Aorta (tissue), 5 donors: ENCODE measurements at regions not wholly inside any gene's neighbourhood (a gene's known extent, or its start where the extent isn't known, plus 50 kb on each side); places are given as distances from the start of the nearest gene placed in this dataset.

Source experiments
- ATAC-seq: fragments of 200-7000 bp; cut with Tn5 transposase; one replicate; pipeline ENCODE4 v1.9.1; 2022; ENCODE audit warnings: moderate library complexity; ENCODE audit not compliant: low FRiP score
- DNase-seq, 2 donors: peaks; one replicate each; pipeline ENCODE4 v3.0.0-alpha.2; 2020
- H3K27ac ChIP-seq, 2 donors: one replicate each; pipeline ENCODE4 v1.5.1; 2013; ENCODE audit warnings: low read length in 2 of 2, mild to moderate bottlenecking in 2 of 2, moderate library complexity in 2 of 2, control low read depth in 1 of 2, inconsistent platforms in 1 of 2, low read depth in 1 of 2
- H3K27me3 ChIP-seq, 2 donors: one replicate each; pipeline ENCODE4 v1.6.1; 2013; ENCODE audit warnings: control low read depth in 1 of 2, low read length in 1 of 2, mild to moderate bottlenecking in 1 of 2, moderate library complexity in 1 of 2; ENCODE audit not compliant: insufficient read depth in 2 of 2, control insufficient read depth in 1 of 2
- H3K36me3 ChIP-seq, 2 donors: one replicate each; pipeline ENCODE4 v1.6.1; 2013; ENCODE audit warnings: control low read depth in 1 of 2, low read length in 1 of 2, mild to moderate bottlenecking in 1 of 2; ENCODE audit not compliant: insufficient read depth in 2 of 2, control insufficient read depth in 1 of 2
- H3K4me1 ChIP-seq, 2 donors: one replicate each; pipeline ENCODE4 v1.6.1; 2013; ENCODE audit warnings: low read length in 2 of 2, control low read depth in 1 of 2, mild to moderate bottlenecking in 1 of 2, moderate library complexity in 1 of 2; ENCODE audit not compliant: insufficient read depth in 2 of 2, control insufficient read depth in 1 of 2
- H3K4me3 ChIP-seq, 2 donors: one replicate each; pipeline ENCODE4 v1.5.1; 2013; ENCODE audit warnings: low read length in 2 of 2, control low read depth in 1 of 2, mild to moderate bottlenecking in 1 of 2
- H3K9me3 ChIP-seq: one replicate; pipeline ENCODE4 v1.6.1; 2013; ENCODE audit warnings: mild to moderate bottlenecking, low read length; ENCODE audit not compliant: control insufficient read depth
- WGBS, 2 donors: extraction: QIAGEN DNeasy Blood & Tissue Kit; methylation state at CpG; one replicate each; pipeline ENCODE4 v1.1.7; 2013; 5-methylcytosine and 5-hydroxymethylcytosine counted together
- intact Hi-C, 2 donors: fragments of 100-400 bp; cut with DNase I; formaldehyde crosslinking; loops; one replicate each; pipeline versions ENCODE4 v1.14.2 to v1.15.0; 2022
- donor health status: healthy with polysubstance abuse.
- donor health status: Bipolar disorder and iron deficiency.
- donor health status: DM: no; HTN: no; CAD: no.
- donor health status: DM: no; HTN: no; CAD: no.
- donor health status: DM: yes; HTN: yes; CAD: no.

DNA sequence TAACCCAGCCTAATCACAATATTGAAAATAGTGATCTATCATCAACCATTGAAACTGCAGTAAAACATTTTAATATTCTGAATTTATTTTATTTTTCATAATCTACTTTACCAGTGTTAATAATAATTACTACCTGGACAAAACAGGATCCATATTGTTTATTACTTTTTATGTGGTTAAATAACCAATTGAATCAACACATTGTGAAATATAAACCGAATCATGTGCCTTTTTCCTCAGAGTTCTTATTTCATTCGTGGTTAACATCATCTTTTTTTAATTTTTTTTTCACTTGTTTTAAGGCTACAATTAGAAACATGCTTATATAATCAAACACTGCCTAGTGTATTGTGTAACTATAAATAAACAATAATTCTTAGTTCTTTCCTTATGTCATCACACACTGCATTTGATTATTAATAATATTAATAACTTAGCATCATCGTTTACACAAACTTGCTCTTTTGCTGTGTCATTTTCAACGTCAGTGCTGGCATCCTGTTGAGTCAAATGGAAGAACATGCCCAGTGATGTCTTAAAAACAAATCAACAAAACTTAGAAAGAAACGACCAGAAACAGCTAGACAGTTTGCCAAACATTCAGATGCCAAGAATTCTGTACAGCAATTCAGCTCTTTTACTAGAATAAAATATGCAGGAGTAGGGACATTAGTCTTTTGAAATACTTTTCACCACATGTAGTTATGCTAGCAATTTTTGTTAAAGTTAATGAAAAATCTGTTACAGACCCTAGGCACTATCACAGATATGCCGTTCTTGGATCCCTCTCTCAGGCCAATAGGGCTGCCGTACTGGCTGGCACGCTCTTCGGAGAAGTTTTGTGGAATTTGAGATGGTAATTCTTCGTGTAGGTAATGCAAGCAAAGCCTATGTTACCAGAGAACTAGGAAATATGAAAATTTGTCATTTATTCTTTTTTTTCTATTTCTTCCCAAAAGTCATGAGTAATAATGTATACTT is 330.4 kb upstream of the SEMA3A start:
- peak in 1 of 2 donors; percentile 46 for DNase-seq
- intact Hi-C loops = no loop called here
- no peaks in the 10 kb centered on the region for H3K36me3 ChIP-seq
- H3K9me3 ChIP-seq = no peaks in the 10 kb centered on the region
- H3K4me3 ChIP-seq = no peak overlapping the region
- 19 to 24% methylated on average over 10 of the region's 10 CpGs for WGBS, 2 donors
- ATAC-seq = no peak
- no peak overlapping the region for H3K27ac ChIP-seq
- H3K27me3 ChIP-seq = no peaks in the 10 kb centered on the region
- peaks cover 0 to 2% of the 10 kb centered on the region in 2 donors for H3K4me1 ChIP-seq

DNA sequence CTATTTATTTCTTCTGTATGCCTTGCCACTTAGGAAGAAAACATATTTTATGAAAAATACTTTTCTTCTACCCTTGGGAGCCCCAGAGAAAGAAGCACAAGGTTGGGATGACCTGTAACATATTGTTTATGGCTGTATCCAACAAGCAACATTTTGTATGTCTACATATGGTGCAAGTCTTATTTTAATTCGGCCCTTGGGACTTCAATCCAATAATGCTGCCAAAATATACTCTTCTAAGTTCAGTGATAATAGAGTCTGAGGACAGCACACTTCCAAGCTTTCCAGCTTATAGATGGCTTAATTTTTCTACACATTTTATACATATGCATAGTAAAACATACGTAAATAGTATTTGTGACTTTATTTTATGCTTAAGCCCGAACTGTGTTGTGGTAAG is 318.5 kb upstream of the SEMA3A start:
- no peaks in the 10 kb centered on the region for H3K36me3 ChIP-seq
- no peak overlapping the region for H3K4me3 ChIP-seq
- ATAC-seq (no peak), DNase-seq (no peak)
- H3K9me3 ChIP-seq = no peaks in the 10 kb centered on the region
- no peak overlapping the region for H3K27ac ChIP-seq
- H3K4me1 ChIP-seq = peaks cover 0 to 4% of the 10 kb centered on the region in 2 donors
- 64 to 66% methylated on average over 3 of the region's 3 CpGs for WGBS, 2 donors
- intact Hi-C loops = no loop called here
- no peaks in the 10 kb centered on the region for H3K27me3 ChIP-seq

DNA sequence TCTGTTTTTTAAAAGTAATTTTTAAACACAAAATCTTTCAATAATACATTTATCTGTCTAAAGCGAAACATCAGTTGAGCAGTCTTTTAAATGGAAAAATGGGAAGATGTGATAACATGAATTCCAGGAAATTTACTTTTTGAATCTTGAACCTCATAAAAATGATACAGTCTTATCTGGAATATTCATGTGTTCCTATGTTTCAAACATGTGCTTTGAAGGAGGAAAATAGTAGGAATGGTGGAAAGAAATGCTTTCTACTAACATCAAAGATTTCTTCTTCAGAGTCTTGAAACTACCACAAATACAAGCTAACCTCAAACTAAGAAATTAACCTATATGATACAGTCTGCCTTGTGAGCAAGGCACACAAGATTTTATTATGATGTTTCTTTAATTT is 317.5 kb upstream of the SEMA3A start:
- Histone ChIP-seq H3K4me3 (no peak overlapping the region), H3K4me1 (peaks cover 0 to 4% of the 10 kb centered on the region in 2 donors), H3K27ac (no peak overlapping the region), H3K9me3 (no peaks in the 10 kb centered on the region), H3K36me3 (no peaks in the 10 kb centered on the region), H3K27me3 (no peaks in the 10 kb centered on the region)
- 100% methylated on average over 1 of the region's 1 CpG for WGBS, 2 donors
- DNase-seq = no peak
- ATAC-seq = no peak
- intact Hi-C loops = no loop called here

DNA sequence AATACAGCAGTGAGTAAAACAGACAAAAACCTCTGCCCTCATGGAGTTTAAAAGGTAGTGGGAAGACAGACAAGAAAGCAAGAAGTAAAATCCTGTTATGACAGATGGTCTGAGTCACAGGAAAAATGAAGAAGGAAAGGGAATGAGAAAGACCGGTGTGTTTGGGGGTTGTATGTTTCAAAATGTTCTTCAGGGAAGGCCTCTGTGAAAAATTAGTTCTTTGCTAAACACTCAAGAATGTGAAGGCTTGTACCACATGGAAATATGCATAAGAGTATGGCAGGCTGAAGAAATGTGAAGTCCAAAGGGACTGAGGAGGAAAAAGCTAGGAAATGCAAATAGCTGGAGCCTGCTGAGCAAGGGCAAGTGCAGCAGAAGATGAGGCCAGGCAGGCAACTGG is 315.9 kb upstream of the SEMA3A start:
- ATAC-seq = no peak
- Histone ChIP-seq H3K9me3 (no peaks in the 10 kb centered on the region), H3K36me3 (no peaks in the 10 kb centered on the region), H3K4me1 (peaks cover 0 to 4% of the 10 kb centered on the region in 2 donors), H3K27ac (no peak overlapping the region), H3K4me3 (no peak overlapping the region), H3K27me3 (no peaks in the 10 kb centered on the region)
- no peak for DNase-seq
- WGBS, 2 donors = 8 to 14% methylated on average over 1 of the region's 1 CpG
- intact Hi-C loops = no loop called here

GRCh38 chr7:84509522-84509921 is 314.9 kb upstream of the SEMA3A start:
- ATAC-seq (no peak), DNase-seq (no peak)
- H3K27ac ChIP-seq = no peak overlapping the region
- no peaks in the 10 kb centered on the region for H3K36me3 ChIP-seq
- WGBS, 2 donors = 16 to 37% methylated on average over 1 of the region's 1 CpG
- intact Hi-C loops = no loop called here
- no peaks in the 10 kb centered on the region for H3K27me3 ChIP-seq
- H3K4me1 ChIP-seq = peaks cover 0 to 4% of the 10 kb centered on the region in 2 donors
- no peak overlapping the region for H3K4me3 ChIP-seq
- no peaks in the 10 kb centered on the region for H3K9me3 ChIP-seq

GRCh38 chr7:84508606-84509005 is 314.0 kb upstream of the SEMA3A start:
- DNase-seq (no peak), ATAC-seq (no peak)
- no peaks in the 10 kb centered on the region for H3K9me3 ChIP-seq
- H3K4me3 ChIP-seq = no peak overlapping the region
- H3K4me1 ChIP-seq = peaks cover 0 to 4% of the 10 kb centered on the region in 2 donors
- H3K27ac ChIP-seq = no peak overlapping the region
- H3K36me3 ChIP-seq = no peaks in the 10 kb centered on the region
- H3K27me3 ChIP-seq = no peaks in the 10 kb centered on the region
- intact Hi-C loops = no loop called here
- 68 to 72% methylated on average over 4 of the region's 4 CpGs for WGBS, 2 donors

DNA sequence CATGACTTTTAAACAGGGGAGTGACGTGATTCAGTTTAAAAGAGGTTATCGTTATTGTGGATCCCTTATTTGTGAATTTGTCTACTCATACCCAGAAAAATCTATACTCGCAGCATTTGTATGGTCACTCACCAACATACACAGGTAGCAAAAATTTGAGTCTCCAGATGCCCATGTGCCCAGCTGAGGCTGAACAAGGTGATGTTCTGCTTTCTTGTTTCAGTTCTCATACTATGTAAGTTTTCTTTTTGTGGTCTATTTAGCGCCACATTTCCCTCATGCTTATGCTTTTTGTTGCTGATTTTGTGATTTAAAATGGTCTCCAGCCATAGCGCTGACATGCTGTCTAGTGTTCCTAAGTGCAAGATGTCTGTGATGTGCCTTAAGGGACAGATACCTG is 312.9 kb upstream of the SEMA3A start:
- Histone ChIP-seq H3K4me3 (no peak overlapping the region), H3K36me3 (no peaks in the 10 kb centered on the region), H3K4me1 (no peaks in the 10 kb centered on the region), H3K27ac (no peak overlapping the region), H3K9me3 (no peaks in the 10 kb centered on the region), H3K27me3 (no peaks in the 10 kb centered on the region)
- no peak for ATAC-seq
- intact Hi-C loops = no loop called here
- WGBS, 2 donors = 95 to 99% methylated on average over 5 of the region's 5 CpGs
- no peak for DNase-seq

- H3K36me3 ChIP-seq = no peaks in the 10 kb centered on the region
- intact Hi-C loops = no loop called here
- no peaks in the 10 kb centered on the region for H3K27me3 ChIP-seq
- H3K4me3 ChIP-seq = no peak overlapping the region
- no peaks in the 10 kb centered on the region for H3K4me1 ChIP-seq
- 93 to 95% methylated on average over 1 of the region's 1 CpG for WGBS, 2 donors
- no peak overlapping the region for H3K27ac ChIP-seq
- DNase-seq (no peak), ATAC-seq (no peak)
- H3K9me3 ChIP-seq = no peaks in the 10 kb centered on the region
These were observed 311.6 kb upstream of the SEMA3A start for GRCh38 chr7:84506151-84506550.

DNA sequence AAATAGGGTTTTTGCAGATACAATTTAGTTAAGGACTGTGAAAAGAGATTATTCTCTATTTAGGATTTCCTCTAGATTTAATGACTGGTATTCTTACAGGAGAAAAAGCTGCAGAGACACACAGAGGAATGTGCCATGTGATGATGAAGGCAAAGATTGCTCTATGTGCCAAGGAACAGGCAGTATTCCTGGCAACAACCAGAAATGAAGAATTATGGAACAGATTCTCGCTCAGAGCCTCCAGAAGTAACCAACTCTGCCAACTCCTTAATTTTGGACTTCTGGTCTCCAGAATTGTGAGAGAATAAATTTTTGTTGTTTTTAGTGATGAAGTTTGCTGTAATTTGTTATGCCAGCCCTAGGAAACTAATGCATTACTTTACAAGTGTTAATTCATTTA is 307.6 kb upstream of the SEMA3A start:
- Histone ChIP-seq H3K4me3 (no peak overlapping the region), H3K27me3 (no peaks in the 10 kb centered on the region), H3K27ac (no peak overlapping the region), H3K36me3 (no peaks in the 10 kb centered on the region), H3K4me1 (no peaks in the 10 kb centered on the region), H3K9me3 (no peaks in the 10 kb centered on the region)
- DNase-seq (no peak), ATAC-seq (no peak)
- intact Hi-C loops = no loop called here
- WGBS, 2 donors = 38 to 39% methylated on average over 1 of the region's 1 CpG
